Mesendoderm (in vitro differentiated cells): ENCODE measurements at regions not wholly inside any gene's neighbourhood (a gene's known extent, or its start where the extent isn't known, plus 50 kb on each side); places are given as distances from the start of the nearest gene placed in this dataset.

Experiments
- DNase-seq: peaks from one replicate; pipeline ENCODE4 v3.0.0; 2013
- H2AK5ac ChIP-seq: 2 replicates; pipeline ENCODE4 v1.6.1; 2013; ENCODE audit warnings: low read length, inconsistent platforms
- H2BK120ac ChIP-seq: 2 replicates; pipeline ENCODE4 v1.6.1; 2013; ENCODE audit warnings: low read depth, mild to moderate bottlenecking, low read length, moderate library complexity, mixed read lengths
- H2BK15ac ChIP-seq: replicated peaks from 2 replicates; pipeline ENCODE4 v1.6.1; 2013; ENCODE audit warnings: low read depth, mild to moderate bottlenecking, moderate library complexity
- H2BK5ac ChIP-seq: 2 replicates; pipeline ENCODE4 v1.6.1; 2013; ENCODE audit warnings: low read length, inconsistent platforms
- H3K18ac ChIP-seq: 2 replicates; pipeline ENCODE4 v1.6.1; 2013; ENCODE audit warnings: mild to moderate bottlenecking, low read length, mixed read lengths
- H3K23ac ChIP-seq: one replicate; pipeline ENCODE4 v1.6.1; 2013; ENCODE audit warnings: low read length
- H3K27ac ChIP-seq: 2 replicates; pipeline ENCODE4 v1.5.1; 2013; ENCODE audit warnings: low read depth, mild to moderate bottlenecking, inconsistent platforms, low read length, moderate library complexity
- H3K27me3 ChIP-seq: 2 replicates; pipeline ENCODE4 v1.6.1; 2013; ENCODE audit warnings: low read length, control low read depth, mild to moderate bottlenecking, inconsistent platforms; ENCODE audit not compliant: insufficient read depth, poor library complexity
- H3K36me3 ChIP-seq: 2 replicates; pipeline ENCODE4 v1.6.1; 2013; ENCODE audit warnings: low read length, inconsistent platforms; ENCODE audit not compliant: control insufficient read depth, insufficient read depth
- H3K4ac ChIP-seq: one replicate; pipeline ENCODE4 v1.6.1; 2013; ENCODE audit warnings: low read depth, mild to moderate bottlenecking, low read length, moderate library complexity
- H3K4me1 ChIP-seq: 2 replicates; pipeline ENCODE4 v1.6.1; 2013; ENCODE audit warnings: low read depth, low read length, inconsistent platforms; ENCODE audit not compliant: control insufficient read depth
- H3K4me2 ChIP-seq: 2 replicates; pipeline ENCODE4 v1.6.1; 2013; ENCODE audit warnings: low read length
- H3K4me3 ChIP-seq: 2 replicates; pipeline ENCODE4 v1.5.1; 2013; ENCODE audit warnings: mild to moderate bottlenecking, low read length
- H3K56ac ChIP-seq: one replicate; pipeline ENCODE4 v1.6.1; 2013; ENCODE audit warnings: low read length
- H3K79me1 ChIP-seq: 2 replicates; pipeline ENCODE4 v1.6.1; 2013; ENCODE audit warnings: low read length, inconsistent platforms
- H3K79me2 ChIP-seq: 2 replicates; pipeline ENCODE4 v1.6.1; 2013; ENCODE audit warnings: mild to moderate bottlenecking, low read length; ENCODE audit not compliant: control insufficient read depth, insufficient read depth
- H3K9ac ChIP-seq: 2 replicates; pipeline ENCODE4 v1.6.1; 2013; ENCODE audit warnings: low read length, inconsistent platforms
- H4K5ac ChIP-seq: one replicate; pipeline ENCODE4 v1.6.1; 2013; ENCODE audit warnings: low read length
- H4K8ac ChIP-seq: one replicate; pipeline ENCODE4 v1.6.1; 2013; ENCODE audit warnings: low read depth, mild to moderate bottlenecking, control low read depth, low read length, moderate library complexity
- WGBS: extraction: QIAGEN DNeasy Blood & Tissue Kit; methylation state at CpG from one replicate; pipeline ENCODE4 v1.1.7; 2013; ENCODE audit warnings: low lambda C conversion rate, missing lambda C conversion rate; ENCODE audit not compliant: insufficient coverage; ENCODE audit errors: extremely low coverage; 5-methylcytosine and 5-hydroxymethylcytosine counted together

- no peaks in the 10 kb centered on the region for H3K4me1 ChIP-seq
- H3K18ac ChIP-seq: no peak overlapping the region
- no peak overlapping the region for H3K4ac ChIP-seq
- no peak overlapping the region for H3K23ac ChIP-seq
- no peak overlapping the region for H2BK5ac ChIP-seq
- H3K9ac ChIP-seq: no peak overlapping the region
- no peaks in the 10 kb centered on the region for H3K79me2 ChIP-seq
- no peaks in the 10 kb centered on the region for H3K79me1 ChIP-seq
- DNase-seq: peak; percentile 2
- no peak overlapping the region for H2BK120ac ChIP-seq
- no peak overlapping the region for H3K4me3 ChIP-seq
- no peak overlapping the region for H2AK5ac ChIP-seq
- H3K56ac ChIP-seq: no peak overlapping the region
- no peak overlapping the region for H4K8ac ChIP-seq
- no peak overlapping the region for H3K27ac ChIP-seq
- H3K4me2 ChIP-seq: no peak overlapping the region
- H3K27me3 ChIP-seq: no peaks in the 10 kb centered on the region
- no CpG with 5 or more reads among the region's 2 CpGs for WGBS
- no peaks in the 10 kb centered on the region for H3K36me3 ChIP-seq
- H4K5ac ChIP-seq: no peak overlapping the region
- H2BK15ac ChIP-seq: no peak overlapping the region
Measured at GRCh38 chr21:28436286-28436932, 556.3 kb downstream of the LTN1 start.

- DNase-seq: no peak
- no CpG with 5 or more reads among the region's 5 CpGs for WGBS
- no peak overlapping the region for H4K5ac ChIP-seq
- H3K27ac ChIP-seq: no peak overlapping the region
- no peak overlapping the region for H4K8ac ChIP-seq
- no peak overlapping the region for H3K23ac ChIP-seq
- H3K18ac ChIP-seq: no peak overlapping the region
- no peaks in the 10 kb centered on the region for H3K36me3 ChIP-seq
- H3K9ac ChIP-seq: no peak overlapping the region
- H3K27me3 ChIP-seq: no peaks in the 10 kb centered on the region
- no peak overlapping the region for H2BK120ac ChIP-seq
- no peak overlapping the region for H3K4me3 ChIP-seq
- H3K56ac ChIP-seq: no peak overlapping the region
- no peak overlapping the region for H3K4me2 ChIP-seq
- no peak overlapping the region for H2BK5ac ChIP-seq
- no peak overlapping the region for H3K4ac ChIP-seq
- H3K79me1 ChIP-seq: no peaks in the 10 kb centered on the region
- H3K79me2 ChIP-seq: no peaks in the 10 kb centered on the region
- H2AK5ac ChIP-seq: no peak overlapping the region
- no peaks in the 10 kb centered on the region for H3K4me1 ChIP-seq
- H2BK15ac ChIP-seq: no peak overlapping the region
Measured at GRCh38 chr21:28431527-28432200, 561.0 kb downstream of the LTN1 start.

- no peaks in the 10 kb centered on the region for H3K36me3 ChIP-seq
- no peak overlapping the region for H3K4me3 ChIP-seq
- H4K5ac ChIP-seq: no peak overlapping the region
- H3K4ac ChIP-seq: no peak overlapping the region
- no peaks in the 10 kb centered on the region for H3K27me3 ChIP-seq
- no peak overlapping the region for H2BK120ac ChIP-seq
- H3K56ac ChIP-seq: no peak overlapping the region
- no peaks in the 10 kb centered on the region for H3K79me2 ChIP-seq
- H2AK5ac ChIP-seq: no peak overlapping the region
- H4K8ac ChIP-seq: no peak overlapping the region
- H2BK15ac ChIP-seq: no peak overlapping the region
- no CpG with 5 or more reads among the region's 2 CpGs for WGBS
- no peaks in the 10 kb centered on the region for H3K4me1 ChIP-seq
- no peak overlapping the region for H3K18ac ChIP-seq
- no peaks in the 10 kb centered on the region for H3K79me1 ChIP-seq
- no peak overlapping the region for H2BK5ac ChIP-seq
- H3K23ac ChIP-seq: no peak overlapping the region
- no peak overlapping the region for H3K9ac ChIP-seq
- H3K27ac ChIP-seq: no peak overlapping the region
- H3K4me2 ChIP-seq: no peak overlapping the region
- no peak for DNase-seq
Measured at GRCh38 chr21:28431022-28431421, 561.7 kb downstream of the LTN1 start.

- H2AK5ac ChIP-seq: no peak overlapping the region
- H3K79me2 ChIP-seq: no peaks in the 10 kb centered on the region
- no peak overlapping the region for H3K4ac ChIP-seq
- H3K4me1 ChIP-seq: no peaks in the 10 kb centered on the region
- no peak overlapping the region for H2BK5ac ChIP-seq
- no peak overlapping the region for H3K56ac ChIP-seq
- H3K27ac ChIP-seq: no peak overlapping the region
- no peaks in the 10 kb centered on the region for H3K79me1 ChIP-seq
- H3K23ac ChIP-seq: no peak overlapping the region
- no peak overlapping the region for H4K5ac ChIP-seq
- H3K36me3 ChIP-seq: no peaks in the 10 kb centered on the region
- H2BK15ac ChIP-seq: no peak overlapping the region
- no CpG with 5 or more reads among the region's 2 CpGs for WGBS
- DNase-seq: no peak
- no peak overlapping the region for H3K4me2 ChIP-seq
- no peak overlapping the region for H4K8ac ChIP-seq
- no peaks in the 10 kb centered on the region for H3K27me3 ChIP-seq
- no peak overlapping the region for H2BK120ac ChIP-seq
- H3K18ac ChIP-seq: no peak overlapping the region
- no peak overlapping the region for H3K9ac ChIP-seq
- no peak overlapping the region for H3K4me3 ChIP-seq
Measured at GRCh38 chr21:28429161-28429560, 563.5 kb downstream of the LTN1 start.

- Histone ChIP-seq H3K4me3 (no peak overlapping the region), H3K23ac (no peak overlapping the region), H3K9ac (no peak overlapping the region), H2BK15ac (no peak overlapping the region), H2AK5ac (no peak overlapping the region), H3K4ac (no peak overlapping the region), H3K36me3 (no peaks in the 10 kb centered on the region), H4K5ac (no peak overlapping the region), H3K4me1 (no peaks in the 10 kb centered on the region), H2BK120ac (no peak overlapping the region), H3K79me2 (no peaks in the 10 kb centered on the region), H3K27me3 (no peaks in the 10 kb centered on the region), H3K79me1 (no peaks in the 10 kb centered on the region), H3K18ac (no peak overlapping the region), H3K27ac (no peak overlapping the region), H4K8ac (no peak overlapping the region), H3K56ac (no peak overlapping the region), H3K4me2 (no peak overlapping the region), H2BK5ac (no peak overlapping the region)
- no peak for DNase-seq
- no CpG with 5 or more reads among the region's 1 CpG for WGBS
Measured at GRCh38 chr21:28427394-28428022, 565.2 kb downstream of the LTN1 start.
